ENCODE measurements at regions not wholly inside any gene's neighbourhood (a gene's known extent, or its start where the extent isn't known, plus 50 kb on each side); places are given as distances from the start of the nearest gene placed in this dataset.

DNA sequence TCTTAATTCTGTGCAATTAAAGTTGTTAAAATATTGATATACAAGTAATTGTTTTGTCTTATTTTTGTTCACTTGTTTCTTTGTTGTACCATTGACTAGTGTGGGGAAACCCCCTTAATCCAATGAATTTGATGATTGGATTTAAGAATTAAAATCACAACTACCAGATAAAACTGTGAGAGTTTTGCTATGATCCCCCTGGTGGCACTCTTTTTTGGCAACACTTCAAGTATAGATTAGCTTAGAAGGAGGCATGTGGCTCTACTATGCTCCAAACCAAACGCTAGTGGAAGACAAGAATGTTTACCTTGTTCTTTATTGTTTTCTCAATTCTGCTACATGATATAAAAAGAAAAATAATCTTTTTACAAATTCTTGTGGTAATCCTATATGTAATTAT is 477.8 kb upstream of the ETAA1 start:
- WGBS, 2 experiments (ENCODE audit: extremely low coverage in 2 of 2, insufficient read length in 1 of 2): no CpG with 5 or more reads among the region's 1 CpG
- BruUV-seq (replicated peaks): no TSS peak

More for the DNA sequence above, 477.8 kb upstream of the ETAA1 start:
- ATAC-seq (ENCODE audit: low read depth): no peak
- H2BK15ac ChIP-seq (ENCODE audit: low read depth, low read length): no peak overlapping the region
- no peak overlapping the region for H2BK5ac ChIP-seq (ENCODE audit: low read depth, low read length, poor library complexity, severe bottlenecking)
- H3K9ac ChIP-seq (ENCODE audit: low read depth, low read length): no peak overlapping the region
- CTCF ChIA-PET: no interaction called here
- no peak overlapping the region for H2AK5ac ChIP-seq (ENCODE audit: low read depth, low read length)
- DNase-seq: no peak
- no peak overlapping the region for H3K23ac ChIP-seq (ENCODE audit: low read depth, low read length)
- no peak overlapping the region for H4K8ac ChIP-seq (ENCODE audit: low read depth in 2 of 2, low read length in 2 of 2)
- H3K4ac ChIP-seq (ENCODE audit: low read depth, low read length): no peak overlapping the region
- no peak overlapping the region for H3K4me3 ChIP-seq (ENCODE audit: insufficient read depth, low read depth, low read length)
- no peak overlapping the region for H3K56ac ChIP-seq (ENCODE audit: extremely low read depth, insufficient read depth, low read length)
- no peak overlapping the region for H3K27ac ChIP-seq (ENCODE audit: insufficient read depth, low read length)
- H4K20me1 ChIP-seq (ENCODE audit: insufficient read depth, low read length): no peaks in the 10 kb centered on the region
- TF ChIP-seq SMC3 (IDR thresholded peaks at IDR 0.05; ENCODE audit: low read depth, low read length) (no peak), CHD1 (IDR thresholded peaks at IDR 0.05; ENCODE audit: low read depth, low read length) (no peak), MAFK (IDR thresholded peaks at IDR 0.05; ENCODE audit: low read depth, low read length) (no peak), RFX5 (IDR thresholded peaks at IDR 0.05; ENCODE audit: low read depth, low read length) (no peak), POLR2A (IDR thresholded peaks at IDR 0.05; ENCODE audit: low read depth, low read length) (no peak), ELK1 (IDR thresholded peaks at IDR 0.05; ENCODE audit: borderline replicate concordance, low read depth, low read length) (no peak), NFE2L2 (IDR thresholded peaks at IDR 0.05; ENCODE audit: low read depth, low read length) (no peak), RCOR1 (IDR thresholded peaks at IDR 0.05; ENCODE audit: insufficient replicate concordance, low read length) (no peak), MXI1 (IDR thresholded peaks at IDR 0.05; ENCODE audit: borderline replicate concordance, low read depth, low read length) (no peak), FOS (IDR thresholded peaks at IDR 0.05; ENCODE audit: low read depth, low read length) (no peak), CEBPB (IDR thresholded peaks at IDR 0.05; ENCODE audit: low read depth, low read length) (no peak), BHLHE40 (IDR thresholded peaks at IDR 0.05; ENCODE audit: low read depth, low read length) (no peak), CTCF (conservative IDR thresholded peaks at IDR 0.05; ENCODE audit: low read depth, low read length) (no peak)
- TF ChIP-seq, protein P1, sequence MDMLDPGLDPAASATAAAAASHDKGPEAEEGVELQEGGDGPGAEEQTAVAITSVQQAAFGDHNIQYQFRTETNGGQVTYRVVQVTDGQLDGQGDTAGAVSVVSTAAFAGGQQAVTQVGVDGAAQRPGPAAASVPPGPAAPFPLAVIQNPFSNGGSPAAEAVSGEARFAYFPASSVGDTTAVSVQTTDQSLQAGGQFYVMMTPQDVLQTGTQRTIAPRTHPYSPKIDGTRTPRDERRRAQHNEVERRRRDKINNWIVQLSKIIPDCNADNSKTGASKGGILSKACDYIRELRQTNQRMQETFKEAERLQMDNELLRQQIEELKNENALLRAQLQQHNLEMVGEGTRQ (IDR thresholded peaks at IDR 0.05; ENCODE audit: low read depth, low read length): no peak
- no peaks in the 10 kb centered on the region for H3K79me1 ChIP-seq (ENCODE audit: low read depth in 1 of 2, low read length in 2 of 2)
- no peaks in the 10 kb centered on the region for H3K27me3 ChIP-seq (ENCODE audit: control insufficient read depth, insufficient read depth, low read length)
- no peak overlapping the region for H4K5ac ChIP-seq (ENCODE audit: low read depth, low read length)
- in situ Hi-C loops (cut with MboI; ENCODE audit: low sequenced_read_pairs): no loop called here
- H3K9me1 ChIP-seq (ENCODE audit: insufficient read depth, low read length): no peaks in the 10 kb centered on the region; the same call in 1 of the 2 replicates
- H3K4me1 ChIP-seq (ENCODE audit: control insufficient read depth, insufficient read depth, low read length): peaks cover 4% of the 10 kb centered on the region
- H3K4me2 ChIP-seq (ENCODE audit: low read depth, low read length): no peak overlapping the region
- no peak overlapping the region for H4K91ac ChIP-seq (ENCODE audit: insufficient read depth, low read depth, low read length)
- no peak overlapping the region for H2AK9ac ChIP-seq (replicated peaks; ENCODE audit: low read depth, low read length, poor library complexity)
- dilution Hi-C loops (cut with HindIII; ENCODE audit: low sequenced_read_pairs, unreplicated experiment): no loop called here
- POLR2A ChIA-PET (ENCODE audit: unreplicated experiment): no interaction called here
- H3K9me3 ChIP-seq (ENCODE audit: control insufficient read depth, insufficient read depth, low read length): no peaks in the 10 kb centered on the region
- no peak overlapping the region for H3K18ac ChIP-seq (ENCODE audit: low read depth, low read length)
- no peak overlapping the region for H3K14ac ChIP-seq (replicated peaks; ENCODE audit: low read depth, low read length)
- H2AFZ ChIP-seq (replicated peaks; ENCODE audit: low read length, poor library complexity): no peak overlapping the region
- intact Hi-C loops (cut with micrococcal nuclease): no loop called here
- H2BK120ac ChIP-seq (ENCODE audit: low read depth, low read length): no peak overlapping the region
- H2BK20ac ChIP-seq (ENCODE audit: low read depth, low read length): no peak overlapping the region
- no peaks in the 10 kb centered on the region for H3K36me3 ChIP-seq (ENCODE audit: control insufficient read depth, insufficient read depth, low read length)

All from IMR-90 (cell line).